ENCODE measurements at regions not wholly inside any gene's neighbourhood (a gene's known extent, or its start where the extent isn't known, plus 50 kb on each side); places are given as distances from the start of the nearest gene placed in this dataset.

DNA sequence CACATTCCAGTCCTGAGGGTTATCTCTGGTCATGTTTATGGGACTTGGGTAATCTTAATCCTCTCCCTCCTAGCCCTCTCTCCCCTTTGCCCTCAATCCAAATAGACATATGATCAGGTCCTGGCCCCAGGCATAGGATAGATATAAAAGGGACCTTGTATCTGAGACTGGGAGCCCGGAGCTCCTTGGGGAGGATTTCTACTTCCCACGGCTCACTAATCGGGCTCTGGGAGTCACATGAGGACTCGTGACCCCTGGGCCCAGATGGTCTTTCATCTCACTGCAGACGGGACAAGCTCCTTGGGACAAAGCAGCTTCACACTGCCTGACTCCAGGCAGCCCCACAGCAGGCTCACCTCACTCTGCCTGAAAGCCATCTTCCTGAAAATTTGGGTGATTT lies 57.8 kb upstream of the LYRM9 start:
- no peaks in the 10 kb centered on the region for H3K27me3 ChIP-seq (replicated peaks; ENCODE audit: insufficient read depth, low read depth, low read length, poor library complexity)
- no TSS peak for BruUV-seq (replicated peaks)
- H3K9me3 ChIP-seq (ENCODE audit: low read depth, low read length, poor library complexity, severe bottlenecking): no peaks in the 10 kb centered on the region
- intact Hi-C loops (cut with micrococcal nuclease; ENCODE audit: unreplicated experiment): no loop called here
- H3K4me1 ChIP-seq (ENCODE audit: insufficient read depth, low read length, poor library complexity, severe bottlenecking): no peaks in the 10 kb centered on the region
- ChIA-PET POLR2A (ENCODE audit: low non-redundant PET) (no interaction called here), CTCF (no interaction called here)
- DNase-seq (ENCODE audit: low spot score): no peak
- no peak overlapping the region for H3K27ac ChIP-seq (ENCODE audit: low read depth, low read length, poor library complexity, severe bottlenecking)
- H3K4me3 ChIP-seq (ENCODE audit: low read depth, low read length, poor library complexity, severe bottlenecking): no peak overlapping the region
- no peaks in the 10 kb centered on the region for H3K36me3 ChIP-seq (ENCODE audit: insufficient read depth, low read length, poor library complexity, severe bottlenecking)
- no peak for TF ChIP-seq EZH2 (IDR thresholded peaks at IDR 0.05; ENCODE audit: borderline replicate concordance, low read depth, low read length, poor library complexity, severe bottlenecking)
- TF ChIP-seq, protein P1, sequence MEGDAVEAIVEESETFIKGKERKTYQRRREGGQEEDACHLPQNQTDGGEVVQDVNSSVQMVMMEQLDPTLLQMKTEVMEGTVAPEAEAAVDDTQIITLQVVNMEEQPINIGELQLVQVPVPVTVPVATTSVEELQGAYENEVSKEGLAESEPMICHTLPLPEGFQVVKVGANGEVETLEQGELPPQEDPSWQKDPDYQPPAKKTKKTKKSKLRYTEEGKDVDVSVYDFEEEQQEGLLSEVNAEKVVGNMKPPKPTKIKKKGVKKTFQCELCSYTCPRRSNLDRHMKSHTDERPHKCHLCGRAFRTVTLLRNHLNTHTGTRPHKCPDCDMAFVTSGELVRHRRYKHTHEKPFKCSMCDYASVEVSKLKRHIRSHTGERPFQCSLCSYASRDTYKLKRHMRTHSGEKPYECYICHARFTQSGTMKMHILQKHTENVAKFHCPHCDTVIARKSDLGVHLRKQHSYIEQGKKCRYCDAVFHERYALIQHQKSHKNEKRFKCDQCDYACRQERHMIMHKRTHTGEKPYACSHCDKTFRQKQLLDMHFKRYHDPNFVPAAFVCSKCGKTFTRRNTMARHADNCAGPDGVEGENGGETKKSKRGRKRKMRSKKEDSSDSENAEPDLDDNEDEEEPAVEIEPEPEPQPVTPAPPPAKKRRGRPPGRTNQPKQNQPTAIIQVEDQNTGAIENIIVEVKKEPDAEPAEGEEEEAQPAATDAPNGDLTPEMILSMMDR (conservative IDR thresholded peaks at IDR 0.05; ENCODE audit: low read depth, low read length): no peak

DNA sequence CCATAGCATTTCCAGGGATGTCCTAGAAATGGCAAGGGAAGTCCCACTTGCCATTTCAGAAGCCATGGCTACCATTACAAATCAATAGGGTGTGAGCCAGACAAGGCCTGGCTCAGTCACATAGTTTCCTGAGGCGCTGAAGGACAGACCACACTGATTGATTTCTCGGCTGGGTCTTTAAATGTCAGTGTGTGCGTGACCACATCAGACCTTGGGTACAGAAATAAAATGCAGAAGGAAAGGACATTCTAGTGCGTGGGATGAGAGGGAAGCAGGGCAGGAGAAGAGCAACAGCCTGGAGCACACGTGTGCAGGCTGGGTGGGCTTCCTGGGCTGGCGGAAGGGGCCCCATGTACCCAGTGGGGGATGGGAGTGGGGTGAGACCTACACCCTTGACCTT lies 58.7 kb upstream of the LYRM9 start:
- BruUV-seq (replicated peaks): no TSS peak
- H3K4me3 ChIP-seq (ENCODE audit: low read depth, low read length, poor library complexity, severe bottlenecking): no peak overlapping the region
- TF ChIP-seq EZH2 (IDR thresholded peaks at IDR 0.05; ENCODE audit: borderline replicate concordance, low read depth, low read length, poor library complexity, severe bottlenecking): no peak
- TF ChIP-seq, protein P1 (conservative IDR thresholded peaks at IDR 0.05; ENCODE audit: low read depth, low read length): no peak
- ChIA-PET POLR2A (ENCODE audit: low non-redundant PET) (no interaction called here), CTCF (no interaction called here)
- DNase-seq (ENCODE audit: low spot score): no peak
- peaks cover under 1% of the 10 kb centered on the region for H3K4me1 ChIP-seq (ENCODE audit: insufficient read depth, low read length, poor library complexity, severe bottlenecking)
- H3K27me3 ChIP-seq (replicated peaks; ENCODE audit: insufficient read depth, low read depth, low read length, poor library complexity): no peaks in the 10 kb centered on the region
- no peak overlapping the region for H3K27ac ChIP-seq (ENCODE audit: low read depth, low read length, poor library complexity, severe bottlenecking)
- H3K36me3 ChIP-seq (ENCODE audit: insufficient read depth, low read length, poor library complexity, severe bottlenecking): no peaks in the 10 kb centered on the region
- no peaks in the 10 kb centered on the region for H3K9me3 ChIP-seq (ENCODE audit: low read depth, low read length, poor library complexity, severe bottlenecking)
- intact Hi-C loops (cut with micrococcal nuclease; ENCODE audit: unreplicated experiment): no loop called here

DNA sequence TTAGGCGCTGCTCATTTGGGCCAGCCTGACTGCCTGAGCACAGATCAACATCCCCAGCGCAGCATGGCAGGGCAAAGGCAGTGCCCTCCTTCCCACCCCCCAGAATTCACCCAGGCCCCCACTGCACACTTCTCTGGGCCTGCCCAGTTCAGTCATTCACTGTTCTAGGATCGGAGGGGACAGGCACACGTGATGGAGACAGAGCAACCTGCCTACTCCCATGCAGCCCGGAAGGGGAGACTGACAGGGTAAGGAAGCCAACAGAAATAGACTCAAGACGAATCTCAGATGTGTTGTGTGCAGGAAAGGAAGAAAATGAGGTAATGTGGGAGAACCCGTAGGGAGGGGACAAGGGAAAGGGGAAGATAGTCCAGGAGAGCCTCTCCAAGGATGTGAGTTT lies 59.2 kb upstream of the LYRM9 start:
- no peaks in the 10 kb centered on the region for H3K9me3 ChIP-seq (ENCODE audit: low read depth, low read length, poor library complexity, severe bottlenecking)
- H3K27ac ChIP-seq (ENCODE audit: low read depth, low read length, poor library complexity, severe bottlenecking): no peak overlapping the region
- H3K4me1 ChIP-seq (ENCODE audit: insufficient read depth, low read length, poor library complexity, severe bottlenecking): peaks cover 5% of the 10 kb centered on the region
- no peak for DNase-seq (ENCODE audit: low spot score)
- no peak overlapping the region for H3K4me3 ChIP-seq (ENCODE audit: low read depth, low read length, poor library complexity, severe bottlenecking)
- no peak for TF ChIP-seq EZH2 (IDR thresholded peaks at IDR 0.05; ENCODE audit: borderline replicate concordance, low read depth, low read length, poor library complexity, severe bottlenecking)
- TF ChIP-seq, protein P1 (conservative IDR thresholded peaks at IDR 0.05; ENCODE audit: low read depth, low read length): no peak
- H3K36me3 ChIP-seq (ENCODE audit: insufficient read depth, low read length, poor library complexity, severe bottlenecking): no peaks in the 10 kb centered on the region
- ChIA-PET POLR2A (ENCODE audit: low non-redundant PET) (no interaction called here), CTCF (no interaction called here)
- H3K27me3 ChIP-seq (replicated peaks; ENCODE audit: insufficient read depth, low read depth, low read length, poor library complexity): no peaks in the 10 kb centered on the region
- no TSS peak for BruUV-seq (replicated peaks)
- intact Hi-C loops (cut with micrococcal nuclease; ENCODE audit: unreplicated experiment): no loop called here
